ENCODE measurements at regions not wholly inside any gene's neighbourhood (a gene's known extent, or its start where the extent isn't known, plus 50 kb on each side); places are given as distances from the start of the nearest gene placed in this dataset.

GRCh38 chr5:106699796-106700195 is 970.9 kb downstream of the EFNA5 start:
- Histone ChIP-seq H3K36me3 (ENCODE audit: control insufficient read depth in 3 of 3, insufficient read depth in 3 of 3, low read length in 3 of 3) (no peaks in the 10 kb centered on the region), H3K4me3 (ENCODE audit: low read length in 3 of 3) (no peak overlapping the region), H3K27ac (ENCODE audit: low read depth, low read length) (no peak overlapping the region), H3K9me3 (ENCODE audit: control insufficient read depth in 3 of 3, low read length in 3 of 3) (no peaks in the 10 kb centered on the region), H3K27me3 (ENCODE audit: control insufficient read depth in 3 of 3, insufficient read depth in 3 of 3, low read length in 3 of 3) (no peaks in the 10 kb centered on the region), H3K4me1 (ENCODE audit: control insufficient read depth in 3 of 3, insufficient read depth in 3 of 3, low read length in 3 of 3) (no peaks in the 10 kb centered on the region), H3K9ac (ENCODE audit: low read depth in 1 of 3, low read length in 3 of 3) (no peak overlapping the region)

- Histone ChIP-seq H3K36me3 (ENCODE audit: control insufficient read depth in 3 of 3, insufficient read depth in 3 of 3, low read length in 3 of 3) (no peaks in the 10 kb centered on the region), H3K9me3 (ENCODE audit: control insufficient read depth in 3 of 3, low read length in 3 of 3) (no peaks in the 10 kb centered on the region), H3K4me3 (ENCODE audit: low read length in 3 of 3) (no peak overlapping the region), H3K9ac (ENCODE audit: low read depth in 1 of 3, low read length in 3 of 3) (no peak overlapping the region), H3K27ac (ENCODE audit: low read depth, low read length) (no peak overlapping the region), H3K27me3 (ENCODE audit: control insufficient read depth in 3 of 3, insufficient read depth in 3 of 3, low read length in 3 of 3) (no peaks in the 10 kb centered on the region), H3K4me1 (ENCODE audit: control insufficient read depth in 3 of 3, insufficient read depth in 3 of 3, low read length in 3 of 3) (no peaks in the 10 kb centered on the region)
Measured at GRCh38 chr5:106699198-106699597, 971.5 kb downstream of the EFNA5 start.

- Histone ChIP-seq H3K27me3 (ENCODE audit: control insufficient read depth in 3 of 3, insufficient read depth in 3 of 3, low read length in 3 of 3) (no peaks in the 10 kb centered on the region), H3K9me3 (ENCODE audit: control insufficient read depth in 3 of 3, low read length in 3 of 3) (no peaks in the 10 kb centered on the region), H3K9ac (ENCODE audit: low read depth in 1 of 3, low read length in 3 of 3) (no peak overlapping the region), H3K27ac (ENCODE audit: low read depth, low read length) (no peak overlapping the region), H3K36me3 (ENCODE audit: control insufficient read depth in 3 of 3, insufficient read depth in 3 of 3, low read length in 3 of 3) (no peaks in the 10 kb centered on the region), H3K4me1 (ENCODE audit: control insufficient read depth in 3 of 3, insufficient read depth in 3 of 3, low read length in 3 of 3) (no peaks in the 10 kb centered on the region), H3K4me3 (ENCODE audit: low read length in 3 of 3) (no peak overlapping the region)
Measured at GRCh38 chr5:106698169-106698568, 972.6 kb downstream of the EFNA5 start.

- H3K9me3 ChIP-seq (ENCODE audit: control insufficient read depth in 3 of 3, low read length in 3 of 3), result no peaks in the 10 kb centered on the region
- H3K27ac ChIP-seq (ENCODE audit: low read depth, low read length), result no peak overlapping the region
- no peaks in the 10 kb centered on the region for H3K36me3 ChIP-seq (ENCODE audit: control insufficient read depth in 3 of 3, insufficient read depth in 3 of 3, low read length in 3 of 3)
- no peak overlapping the region for H3K4me3 ChIP-seq (ENCODE audit: low read length in 3 of 3)
- no peaks in the 10 kb centered on the region for H3K4me1 ChIP-seq (ENCODE audit: control insufficient read depth in 3 of 3, insufficient read depth in 3 of 3, low read length in 3 of 3)
- no peaks in the 10 kb centered on the region for H3K27me3 ChIP-seq (ENCODE audit: control insufficient read depth in 3 of 3, insufficient read depth in 3 of 3, low read length in 3 of 3)
- no peak overlapping the region for H3K9ac ChIP-seq (ENCODE audit: low read depth in 1 of 3, low read length in 3 of 3)
Measured at GRCh38 chr5:106691701-106692100, 979.0 kb downstream of the EFNA5 start.

GRCh38 chr5:106690585-106690984 is 980.2 kb downstream of the EFNA5 start:
- no peak overlapping the region for H3K27ac ChIP-seq (ENCODE audit: low read depth, low read length)
- no peak overlapping the region for H3K4me3 ChIP-seq (ENCODE audit: low read length in 3 of 3)
- H3K9ac ChIP-seq (ENCODE audit: low read depth in 1 of 3, low read length in 3 of 3), result no peak overlapping the region
- no peaks in the 10 kb centered on the region for H3K9me3 ChIP-seq (ENCODE audit: control insufficient read depth in 3 of 3, low read length in 3 of 3)
- H3K27me3 ChIP-seq (ENCODE audit: control insufficient read depth in 3 of 3, insufficient read depth in 3 of 3, low read length in 3 of 3), result no peaks in the 10 kb centered on the region
- no peaks in the 10 kb centered on the region for H3K36me3 ChIP-seq (ENCODE audit: control insufficient read depth in 3 of 3, insufficient read depth in 3 of 3, low read length in 3 of 3)
- H3K4me1 ChIP-seq (ENCODE audit: control insufficient read depth in 3 of 3, insufficient read depth in 3 of 3, low read length in 3 of 3), result no peaks in the 10 kb centered on the region

- Histone ChIP-seq H3K4me3 (ENCODE audit: low read length in 3 of 3) (no peak overlapping the region), H3K27me3 (ENCODE audit: control insufficient read depth in 3 of 3, insufficient read depth in 3 of 3, low read length in 3 of 3) (no peaks in the 10 kb centered on the region), H3K27ac (ENCODE audit: low read depth, low read length) (no peak overlapping the region), H3K9ac (ENCODE audit: low read depth in 1 of 3, low read length in 3 of 3) (no peak overlapping the region), H3K4me1 (ENCODE audit: control insufficient read depth in 3 of 3, insufficient read depth in 3 of 3, low read length in 3 of 3) (no peaks in the 10 kb centered on the region), H3K36me3 (ENCODE audit: control insufficient read depth in 3 of 3, insufficient read depth in 3 of 3, low read length in 3 of 3) (no peaks in the 10 kb centered on the region), H3K9me3 (ENCODE audit: control insufficient read depth in 3 of 3, low read length in 3 of 3) (peaks cover 0 to 3% (median 0%) of the 10 kb centered on the region in 3 donors)
Measured at GRCh38 chr5:106680330-106680729, 990.4 kb downstream of the EFNA5 start.

- no peaks in the 10 kb centered on the region for H3K36me3 ChIP-seq (ENCODE audit: control insufficient read depth in 3 of 3, insufficient read depth in 3 of 3, low read length in 3 of 3)
- H3K9me3 ChIP-seq (ENCODE audit: control insufficient read depth in 3 of 3, low read length in 3 of 3), result peaks cover 0 to 3% (median 0%) of the 10 kb centered on the region in 3 donors
- H3K27me3 ChIP-seq (ENCODE audit: control insufficient read depth in 3 of 3, insufficient read depth in 3 of 3, low read length in 3 of 3), result no peaks in the 10 kb centered on the region
- H3K27ac ChIP-seq (ENCODE audit: low read depth, low read length), result no peak overlapping the region
- no peak overlapping the region for H3K4me3 ChIP-seq (ENCODE audit: low read length in 3 of 3)
- H3K9ac ChIP-seq (ENCODE audit: low read depth in 1 of 3, low read length in 3 of 3), result no peak overlapping the region
- H3K4me1 ChIP-seq (ENCODE audit: control insufficient read depth in 3 of 3, insufficient read depth in 3 of 3, low read length in 3 of 3), result no peaks in the 10 kb centered on the region
Measured at GRCh38 chr5:106677057-106677456, 993.7 kb downstream of the EFNA5 start.

- no peak overlapping the region for H3K9ac ChIP-seq (ENCODE audit: low read depth in 1 of 3, low read length in 3 of 3)
- no peak overlapping the region for H3K27ac ChIP-seq (ENCODE audit: low read depth, low read length)
- peaks cover 0 to 3% (median 0%) of the 10 kb centered on the region in 3 donors for H3K9me3 ChIP-seq (ENCODE audit: control insufficient read depth in 3 of 3, low read length in 3 of 3)
- H3K27me3 ChIP-seq (ENCODE audit: control insufficient read depth in 3 of 3, insufficient read depth in 3 of 3, low read length in 3 of 3), result no peaks in the 10 kb centered on the region
- no peaks in the 10 kb centered on the region for H3K4me1 ChIP-seq (ENCODE audit: control insufficient read depth in 3 of 3, insufficient read depth in 3 of 3, low read length in 3 of 3)
- H3K36me3 ChIP-seq (ENCODE audit: control insufficient read depth in 3 of 3, insufficient read depth in 3 of 3, low read length in 3 of 3), result no peaks in the 10 kb centered on the region
- H3K4me3 ChIP-seq (ENCODE audit: low read length in 3 of 3), result no peak overlapping the region
Measured at GRCh38 chr5:106675687-106676086, 995.0 kb downstream of the EFNA5 start.

GRCh38 chr5:106673941-106674340 is 996.8 kb downstream of the EFNA5 start:
- H3K36me3 ChIP-seq (ENCODE audit: control insufficient read depth in 3 of 3, insufficient read depth in 3 of 3, low read length in 3 of 3), result no peaks in the 10 kb centered on the region
- H3K9ac ChIP-seq (ENCODE audit: low read depth in 1 of 3, low read length in 3 of 3), result no peak overlapping the region
- peaks cover 0 to 3% (median 0%) of the 10 kb centered on the region in 3 donors for H3K9me3 ChIP-seq (ENCODE audit: control insufficient read depth in 3 of 3, low read length in 3 of 3)
- H3K27me3 ChIP-seq (ENCODE audit: control insufficient read depth in 3 of 3, insufficient read depth in 3 of 3, low read length in 3 of 3), result no peaks in the 10 kb centered on the region
- H3K4me1 ChIP-seq (ENCODE audit: control insufficient read depth in 3 of 3, insufficient read depth in 3 of 3, low read length in 3 of 3), result no peaks in the 10 kb centered on the region
- H3K4me3 ChIP-seq (ENCODE audit: low read length in 3 of 3), result no peak overlapping the region
- no peak overlapping the region for H3K27ac ChIP-seq (ENCODE audit: low read depth, low read length)

- Histone ChIP-seq H3K9me3 (ENCODE audit: control insufficient read depth in 3 of 3, low read length in 3 of 3) (no peaks in the 10 kb centered on the region), H3K4me1 (ENCODE audit: control insufficient read depth in 3 of 3, insufficient read depth in 3 of 3, low read length in 3 of 3) (no peaks in the 10 kb centered on the region), H3K27me3 (ENCODE audit: control insufficient read depth in 3 of 3, insufficient read depth in 3 of 3, low read length in 3 of 3) (no peaks in the 10 kb centered on the region), H3K9ac (ENCODE audit: low read depth in 1 of 3, low read length in 3 of 3) (no peak overlapping the region), H3K4me3 (ENCODE audit: low read length in 3 of 3) (no peak overlapping the region), H3K27ac (ENCODE audit: low read depth, low read length) (no peak overlapping the region), H3K36me3 (ENCODE audit: control insufficient read depth in 3 of 3, insufficient read depth in 3 of 3, low read length in 3 of 3) (no peaks in the 10 kb centered on the region)
Measured at GRCh38 chr5:106661866-106662265, 1008.9 kb downstream of the EFNA5 start.

- no peak overlapping the region for H3K4me3 ChIP-seq (ENCODE audit: low read length in 3 of 3)
- no peaks in the 10 kb centered on the region for H3K4me1 ChIP-seq (ENCODE audit: control insufficient read depth in 3 of 3, insufficient read depth in 3 of 3, low read length in 3 of 3)
- no peak overlapping the region for H3K27ac ChIP-seq (ENCODE audit: low read depth, low read length)
- H3K36me3 ChIP-seq (ENCODE audit: control insufficient read depth in 3 of 3, insufficient read depth in 3 of 3, low read length in 3 of 3), result no peaks in the 10 kb centered on the region
- no peak overlapping the region for H3K9ac ChIP-seq (ENCODE audit: low read depth in 1 of 3, low read length in 3 of 3)
- H3K9me3 ChIP-seq (ENCODE audit: control insufficient read depth in 3 of 3, low read length in 3 of 3), result no peaks in the 10 kb centered on the region
- H3K27me3 ChIP-seq (ENCODE audit: control insufficient read depth in 3 of 3, insufficient read depth in 3 of 3, low read length in 3 of 3), result no peaks in the 10 kb centered on the region
Measured at GRCh38 chr5:106660681-106661080, 1010.1 kb downstream of the EFNA5 start.
